HUDEP-2 (cell line): ENCODE measurements at regions not wholly inside any gene's neighbourhood (a gene's known extent, or its start where the extent isn't known, plus 50 kb on each side); places are given as distances from the start of the nearest gene placed in this dataset.
"Not testable (repeated sequence)": the region's sequence is repeated elsewhere in the genome, so short reads cannot be mapped to it uniquely, and the experiment has no call there.

ENCODE experiments used
- DNase-seq, 76 experiments: peaks; one replicate each; lab custom pipeline; 2025; ENCODE audit not compliant: unreplicated experiment in 76 of 76; lab: John Stamatoyannopoulos, UW

- no peak for DNase-seq
These were observed 1291.7 kb upstream of the MIR17HG start for GRCh38 chr13:90055760-90056159.

DNA sequence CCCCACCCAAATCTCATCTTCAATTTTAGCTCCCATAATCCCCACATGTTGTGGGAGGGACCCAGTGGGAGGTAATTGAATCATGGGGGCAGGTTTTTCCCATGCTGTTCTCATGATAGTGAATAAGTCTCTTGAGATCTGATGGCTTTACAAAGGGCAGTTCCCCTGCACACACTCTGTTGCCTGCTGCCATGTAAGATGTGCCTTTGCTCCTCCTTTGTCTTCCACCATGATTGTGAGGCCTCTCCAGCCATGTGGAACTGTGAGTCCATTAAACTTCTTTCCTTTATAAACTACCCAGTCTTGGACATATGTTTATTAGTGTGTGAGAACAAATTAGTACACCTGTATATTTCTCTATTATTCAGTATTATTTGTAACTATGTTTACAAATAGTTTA is 1283.3 kb upstream of the MIR17HG start:
- not testable (repeated sequence) for DNase-seq

DNA sequence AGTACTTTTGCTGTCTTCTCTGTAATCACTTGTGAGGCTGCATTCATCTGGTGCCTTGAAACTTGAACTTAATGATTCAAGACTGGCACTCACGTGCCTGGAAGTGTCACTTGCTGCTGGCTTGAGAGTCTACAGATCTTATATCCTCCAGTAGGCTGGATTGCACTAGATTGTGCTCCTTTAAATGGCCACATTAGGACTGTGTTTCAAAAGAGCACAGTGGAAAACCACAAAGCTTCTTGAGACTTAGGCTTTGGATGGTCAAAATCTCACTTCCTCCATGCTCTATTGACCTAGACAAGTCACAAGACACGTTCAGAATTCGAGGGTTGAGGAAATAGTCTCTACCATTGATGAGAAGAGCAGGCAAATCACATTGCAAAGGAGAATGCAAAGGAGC is 1278.8 kb upstream of the MIR17HG start:
- no peak for DNase-seq

DNA sequence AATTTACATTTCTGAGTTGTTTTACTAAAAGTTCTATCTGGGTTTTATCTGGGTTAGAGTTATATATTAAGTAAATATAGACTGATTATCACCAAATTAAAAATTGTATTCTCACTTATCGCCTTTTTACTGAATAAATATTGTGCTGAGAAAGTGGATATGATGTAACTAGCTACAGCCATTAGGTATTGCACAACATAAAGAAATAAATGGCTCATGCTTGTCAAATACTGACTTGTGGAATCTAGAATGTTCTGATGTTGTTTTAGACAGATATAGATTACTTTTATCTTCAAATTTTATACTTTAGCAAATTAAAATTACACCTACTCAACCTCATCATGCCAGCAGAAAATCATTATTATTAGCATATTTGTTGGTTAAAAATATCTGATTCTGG is 1277.1 kb upstream of the MIR17HG start:
- DNase-seq = no peak

- no peak for DNase-seq
These were observed 1276.5 kb upstream of the MIR17HG start for GRCh38 chr13:90070837-90071525.

- no peak for DNase-seq
These were observed 1262.7 kb upstream of the MIR17HG start for GRCh38 chr13:90084684-90085290.

GRCh38 chr13:90089051-90089450 is 1258.4 kb upstream of the MIR17HG start:
- no peak for DNase-seq

DNA sequence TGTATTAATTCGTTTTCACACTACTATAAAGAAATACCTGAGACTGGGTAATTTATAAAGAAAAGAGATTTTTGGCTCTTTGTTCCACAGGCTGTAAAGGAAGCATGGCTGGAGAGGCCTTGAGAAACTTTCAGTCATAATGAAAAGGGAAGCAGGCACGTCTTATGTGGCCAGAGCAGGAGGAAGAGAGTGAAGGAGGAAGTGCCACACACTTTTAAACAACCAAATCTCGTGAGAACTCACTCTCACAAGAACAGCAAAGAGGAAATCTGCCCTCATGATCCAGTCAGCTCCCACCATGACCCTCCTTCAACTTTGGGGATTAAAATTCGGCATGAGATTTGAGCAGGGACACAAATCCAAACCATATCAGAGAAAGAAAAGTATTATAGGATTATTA is 1255.9 kb upstream of the MIR17HG start:
- no peak for DNase-seq

DNA sequence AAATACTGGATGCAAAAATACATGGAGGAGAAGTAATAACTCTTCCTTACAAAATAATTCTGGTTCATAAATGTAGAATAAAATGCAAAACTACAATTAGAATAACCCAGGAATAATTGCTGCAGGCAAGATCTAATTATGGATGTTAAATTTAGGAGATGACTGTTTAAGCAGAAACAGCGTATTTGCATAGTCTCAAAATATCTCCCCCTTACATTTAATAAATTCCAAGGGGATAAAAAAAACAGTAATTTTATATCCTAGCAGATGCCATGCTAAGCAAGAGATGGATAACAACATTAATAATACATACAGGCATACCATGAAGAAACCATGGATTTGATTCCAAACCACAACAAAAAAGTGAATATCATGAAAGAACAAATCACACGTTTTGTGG is 1253.1 kb upstream of the MIR17HG start:
- no peak for DNase-seq

DNA sequence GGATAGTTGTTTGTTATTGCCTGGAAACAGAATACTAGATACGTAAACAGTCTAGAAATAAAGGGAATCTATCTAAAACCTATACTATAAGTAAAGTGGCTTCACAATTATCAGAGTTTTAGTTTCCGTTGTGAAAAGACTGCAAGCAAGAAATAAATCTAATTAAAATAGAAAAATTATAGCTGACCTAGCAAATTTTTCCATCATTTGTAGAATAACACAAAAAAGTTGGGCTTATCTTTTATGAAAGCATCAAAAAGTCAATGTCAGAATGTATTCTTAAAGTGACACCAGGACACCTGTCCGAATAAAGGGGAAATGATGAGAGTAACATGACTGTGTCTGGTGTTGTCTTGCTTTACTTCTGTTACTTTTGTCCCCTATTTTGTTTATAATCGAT is 1248.9 kb upstream of the MIR17HG start:
- no peak for DNase-seq

DNA sequence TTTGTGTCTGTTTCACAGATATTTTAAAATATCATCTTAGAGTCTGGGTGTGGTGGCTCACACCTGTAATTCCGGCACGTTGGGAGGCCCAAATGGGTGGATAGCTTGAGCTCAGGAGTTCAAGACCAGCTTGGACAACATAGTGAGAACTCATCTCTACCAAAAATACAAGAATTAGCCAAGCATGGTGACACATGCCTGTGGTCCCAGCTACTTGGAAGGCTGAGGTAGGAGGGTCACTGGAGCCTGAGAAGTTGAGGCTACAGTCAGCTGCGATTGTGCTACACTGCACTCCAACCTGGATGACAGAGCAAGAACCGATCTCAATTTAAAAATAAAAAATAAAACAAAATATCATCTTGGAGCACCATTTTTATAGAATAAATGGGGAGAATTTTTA is 1247.6 kb upstream of the MIR17HG start:
- no peak for DNase-seq

- DNase-seq = no peak
These were observed 1244.2 kb upstream of the MIR17HG start for GRCh38 chr13:90103099-90103784.

DNA sequence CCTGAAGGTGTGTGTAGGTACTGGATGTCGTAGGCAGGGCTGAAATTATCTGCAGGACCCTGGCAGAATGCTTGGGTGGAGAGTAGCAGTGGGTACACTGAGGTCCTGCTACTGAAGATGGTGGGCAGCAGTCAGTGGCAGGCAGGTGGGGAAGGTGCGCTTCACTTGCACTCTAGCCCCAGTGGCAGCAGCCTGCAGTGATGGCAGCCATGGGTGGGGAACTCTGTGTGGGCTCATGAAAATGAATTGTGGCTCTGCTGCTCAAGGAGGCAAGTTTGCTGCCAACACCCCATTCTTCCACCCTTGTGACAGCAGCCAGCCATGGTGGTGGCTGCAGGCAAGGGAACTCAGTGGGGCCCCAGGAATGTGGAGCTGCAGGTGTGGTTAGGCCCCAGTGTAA is 1242.7 kb upstream of the MIR17HG start:
- no peak for DNase-seq

DNA sequence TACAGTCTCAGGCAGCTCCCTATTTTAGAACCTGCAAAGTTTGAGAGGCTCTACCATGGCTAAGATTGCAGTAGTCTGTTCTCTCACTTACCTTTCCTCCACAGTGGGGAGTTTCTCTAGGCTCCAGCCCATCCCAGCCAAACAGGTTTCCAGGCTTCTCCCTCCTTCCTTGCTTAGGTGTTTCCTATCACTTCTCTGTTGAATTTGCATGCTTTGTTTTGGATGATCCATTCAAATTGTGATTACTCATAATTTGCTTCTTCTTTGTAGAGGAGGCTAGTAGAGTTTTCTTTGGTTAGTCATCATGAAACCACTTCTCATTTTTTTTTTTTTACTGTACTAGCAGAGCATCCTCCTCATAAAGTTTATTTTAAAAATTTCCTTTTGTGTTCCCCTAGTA is 1242.2 kb upstream of the MIR17HG start:
- no peak for DNase-seq

DNA sequence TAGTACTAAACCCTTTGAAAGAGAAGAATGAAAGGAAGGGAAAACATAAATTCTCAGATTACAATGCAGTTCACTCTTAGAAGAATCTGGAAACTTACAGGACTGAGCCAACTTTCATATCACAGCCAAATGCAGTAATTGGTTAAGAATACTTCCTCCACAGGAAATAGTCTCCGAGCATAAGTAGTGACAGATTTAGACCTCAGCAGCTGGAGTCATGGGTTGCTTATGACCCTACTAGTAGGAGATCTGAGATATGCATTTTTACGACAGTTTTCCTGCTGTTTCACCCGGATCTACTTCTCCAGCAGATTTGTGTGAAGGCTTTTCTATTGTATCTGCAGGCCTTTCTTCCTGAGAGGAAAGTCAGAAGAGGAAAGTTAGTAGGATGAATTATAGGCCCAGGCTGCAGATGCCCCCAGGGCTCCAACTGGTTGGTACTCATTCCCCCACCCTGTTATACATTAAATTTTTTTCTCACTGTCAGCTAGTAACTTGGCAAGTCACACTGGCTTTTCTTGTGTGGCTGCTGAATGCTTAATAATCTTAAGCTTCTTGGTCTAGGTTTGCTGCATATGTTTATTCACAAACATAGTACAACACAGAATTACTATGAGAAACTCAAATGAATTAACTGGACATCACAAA is 1241.5 kb upstream of the MIR17HG start:
- DNase-seq = no peak

- DNase-seq = no peak
These were observed 1239.8 kb upstream of the MIR17HG start for GRCh38 chr13:90107661-90108060.

GRCh38 chr13:90108547-90108946 is 1238.9 kb upstream of the MIR17HG start:
- no peak for DNase-seq

DNA sequence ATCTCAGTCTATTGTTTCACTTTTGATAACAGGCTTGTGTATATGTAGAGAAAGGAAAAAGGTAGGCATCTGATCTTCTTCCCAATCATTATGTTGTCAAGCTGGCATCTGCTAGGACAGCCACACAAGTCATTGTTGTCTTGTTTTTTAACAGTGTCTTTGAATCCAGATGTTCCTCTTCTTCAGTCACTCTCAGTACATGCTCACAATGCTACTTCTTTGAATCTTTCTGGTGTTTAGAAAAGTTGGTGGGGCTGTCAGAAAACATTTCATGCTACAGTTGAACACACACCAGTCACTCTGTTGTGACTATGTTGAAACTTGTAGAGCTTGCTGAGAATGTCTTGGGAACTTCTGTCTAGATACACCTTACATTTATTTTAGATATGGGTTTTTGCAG is 1231.4 kb upstream of the MIR17HG start:
- no peak for DNase-seq

- peak in 3 of 76 experiments; percentile 7 to 26 (median 24) for DNase-seq
These were observed 1228.9 kb upstream of the MIR17HG start for GRCh38 chr13:90118467-90119071.

DNA sequence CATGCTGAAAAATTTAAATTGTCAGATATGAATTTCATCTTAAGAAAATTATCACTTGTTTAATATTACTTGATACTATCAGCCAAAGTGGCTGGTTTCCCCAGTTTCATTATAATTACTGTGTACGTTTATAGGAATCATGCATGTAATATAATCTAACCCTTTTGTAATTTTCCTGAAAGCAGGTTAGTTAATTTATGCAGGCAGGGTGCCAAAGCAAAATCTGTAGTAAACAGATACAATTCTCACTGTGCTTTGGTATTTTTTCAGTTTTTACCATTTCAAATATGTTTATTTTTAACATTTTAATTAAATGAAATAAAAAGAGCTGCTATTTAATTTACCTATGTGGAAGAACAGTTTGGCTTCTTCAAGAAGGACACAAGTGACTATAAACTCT is 1227.5 kb upstream of the MIR17HG start:
- no peak for DNase-seq

- DNase-seq = no peak
These were observed 1225.7 kb upstream of the MIR17HG start for GRCh38 chr13:90121784-90122183.
